ENCODE measurements at regions not wholly inside any gene's neighbourhood (a gene's known extent, or its start where the extent isn't known, plus 50 kb on each side); places are given as distances from the start of the nearest gene placed in this dataset.

- no peak for TF ChIP-seq EZH2phosphoT487 (IDR thresholded peaks at IDR 0.05; ENCODE audit: borderline replicate concordance, low read length)
- TF ChIP-seq CTCF (IDR thresholded peaks at IDR 0.05; ENCODE audit: low read depth, low read length, poor library complexity, severe bottlenecking), result no peak
- H3K4me1 ChIP-seq (ENCODE audit: control insufficient read depth, low read length), result no peaks in the 10 kb centered on the region
- H3K36me3 ChIP-seq (ENCODE audit: control insufficient read depth, low read length), result no peaks in the 10 kb centered on the region
- H3K79me2 ChIP-seq (ENCODE audit: control insufficient read depth, low read length), result no peaks in the 10 kb centered on the region
- H3K4me2 ChIP-seq (ENCODE audit: low read length), result no peak overlapping the region
- no peak overlapping the region for H3K4me3 ChIP-seq (ENCODE audit: low read length)
- no peaks in the 10 kb centered on the region for H3K27me3 ChIP-seq (ENCODE audit: control insufficient read depth, low read length)
- H3F3A ChIP-seq (ENCODE audit: control insufficient read depth, insufficient read depth), result no peaks in the 10 kb centered on the region
- no peaks in the 10 kb centered on the region for H3K9me3 ChIP-seq (ENCODE audit: control insufficient read depth, insufficient read depth, low read length)
- H3K9me2 ChIP-seq (replicated peaks; ENCODE audit: control insufficient read depth, low read length), result no peaks in the 10 kb centered on the region
- H4K20me1 ChIP-seq (ENCODE audit: control insufficient read depth, insufficient read depth, low read depth, low read length), result no peaks in the 10 kb centered on the region
- H3K27ac ChIP-seq (ENCODE audit: low read depth, low read length), result no peak overlapping the region
Measured at GRCh38 chr2:83587309-83587708, 871.8 kb downstream of the SUCLG1 start.

GRCh38 chr2:83585250-83585649 lies 873.8 kb downstream of the SUCLG1 start:
- Histone ChIP-seq H3K79me2 (ENCODE audit: control insufficient read depth, low read length) (no peaks in the 10 kb centered on the region), H3K27me3 (ENCODE audit: control insufficient read depth, low read length) (no peaks in the 10 kb centered on the region), H3K9me3 (ENCODE audit: control insufficient read depth, insufficient read depth, low read length) (no peaks in the 10 kb centered on the region), H3K27ac (ENCODE audit: low read depth, low read length) (no peak overlapping the region), H3F3A (ENCODE audit: control insufficient read depth, insufficient read depth) (no peaks in the 10 kb centered on the region), H3K9me2 (replicated peaks; ENCODE audit: control insufficient read depth, low read length) (no peaks in the 10 kb centered on the region), H3K4me1 (ENCODE audit: control insufficient read depth, low read length) (no peaks in the 10 kb centered on the region), H3K36me3 (ENCODE audit: control insufficient read depth, low read length) (no peaks in the 10 kb centered on the region), H3K4me3 (ENCODE audit: low read length) (no peak overlapping the region), H3K4me2 (ENCODE audit: low read length) (no peak overlapping the region), H4K20me1 (ENCODE audit: control insufficient read depth, insufficient read depth, low read depth, low read length) (no peaks in the 10 kb centered on the region)
- no peak for TF ChIP-seq EZH2phosphoT487 (IDR thresholded peaks at IDR 0.05; ENCODE audit: borderline replicate concordance, low read length)
- no peak for TF ChIP-seq CTCF (IDR thresholded peaks at IDR 0.05; ENCODE audit: low read depth, low read length, poor library complexity, severe bottlenecking)

- Histone ChIP-seq H3K9me3 (ENCODE audit: control insufficient read depth, insufficient read depth, low read length) (no peaks in the 10 kb centered on the region), H4K20me1 (ENCODE audit: control insufficient read depth, insufficient read depth, low read depth, low read length) (no peaks in the 10 kb centered on the region), H3K79me2 (ENCODE audit: control insufficient read depth, low read length) (no peaks in the 10 kb centered on the region), H3K27ac (ENCODE audit: low read depth, low read length) (no peak overlapping the region), H3K9me2 (replicated peaks; ENCODE audit: control insufficient read depth, low read length) (no peaks in the 10 kb centered on the region), H3K4me2 (ENCODE audit: low read length) (no peak overlapping the region), H3K4me3 (ENCODE audit: low read length) (no peak overlapping the region), H3K36me3 (ENCODE audit: control insufficient read depth, low read length) (no peaks in the 10 kb centered on the region), H3K4me1 (ENCODE audit: control insufficient read depth, low read length) (no peaks in the 10 kb centered on the region), H3F3A (ENCODE audit: control insufficient read depth, insufficient read depth) (no peaks in the 10 kb centered on the region), H3K27me3 (ENCODE audit: control insufficient read depth, low read length) (no peaks in the 10 kb centered on the region)
- no peak for TF ChIP-seq EZH2phosphoT487 (IDR thresholded peaks at IDR 0.05; ENCODE audit: borderline replicate concordance, low read length)
- TF ChIP-seq CTCF (IDR thresholded peaks at IDR 0.05; ENCODE audit: low read depth, low read length, poor library complexity, severe bottlenecking), result no peak
Measured at GRCh38 chr2:83584672-83585071, 874.4 kb downstream of the SUCLG1 start.

DNA sequence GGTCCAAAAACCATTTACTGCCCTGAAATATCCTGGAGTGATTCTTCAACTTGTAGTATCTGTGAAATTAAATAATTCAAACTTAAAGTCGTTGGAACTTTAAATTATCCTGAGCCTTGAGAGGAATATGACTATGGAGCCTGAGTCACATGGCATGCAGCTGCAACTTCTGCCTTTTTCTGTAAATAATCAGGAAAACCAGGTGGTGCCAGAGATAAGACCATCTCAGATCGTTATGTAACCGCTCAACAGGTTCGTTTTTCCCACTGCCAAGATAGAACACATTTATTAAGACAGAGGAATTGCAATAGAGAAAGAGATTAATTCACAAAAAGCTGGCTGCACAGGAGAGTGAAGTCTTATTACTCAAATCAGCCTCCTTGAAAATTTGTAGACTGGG lies 876.5 kb downstream of the SUCLG1 start:
- no peaks in the 10 kb centered on the region for H4K20me1 ChIP-seq (ENCODE audit: control insufficient read depth, insufficient read depth, low read depth, low read length)
- no peaks in the 10 kb centered on the region for H3K36me3 ChIP-seq (ENCODE audit: control insufficient read depth, low read length)
- no peak overlapping the region for H3K4me3 ChIP-seq (ENCODE audit: low read length)
- H3K79me2 ChIP-seq (ENCODE audit: control insufficient read depth, low read length), result no peaks in the 10 kb centered on the region
- H3K4me1 ChIP-seq (ENCODE audit: control insufficient read depth, low read length), result no peaks in the 10 kb centered on the region
- H3K27me3 ChIP-seq (ENCODE audit: control insufficient read depth, low read length), result no peaks in the 10 kb centered on the region
- H3K9me2 ChIP-seq (replicated peaks; ENCODE audit: control insufficient read depth, low read length), result no peaks in the 10 kb centered on the region
- no peaks in the 10 kb centered on the region for H3F3A ChIP-seq (ENCODE audit: control insufficient read depth, insufficient read depth)
- no peak overlapping the region for H3K4me2 ChIP-seq (ENCODE audit: low read length)
- TF ChIP-seq EZH2phosphoT487 (IDR thresholded peaks at IDR 0.05; ENCODE audit: borderline replicate concordance, low read length) (no peak), CTCF (IDR thresholded peaks at IDR 0.05; ENCODE audit: low read depth, low read length, poor library complexity, severe bottlenecking) (no peak)
- H3K9me3 ChIP-seq (ENCODE audit: control insufficient read depth, insufficient read depth, low read length), result no peaks in the 10 kb centered on the region
- H3K27ac ChIP-seq (ENCODE audit: low read depth, low read length), result no peak overlapping the region

All from DOHH2 (cell line).